Mammary epithelial cell (primary cell): ENCODE measurements at regions not wholly inside any gene's neighbourhood (a gene's known extent, or its start where the extent isn't known, plus 50 kb on each side); places are given as distances from the start of the nearest gene placed in this dataset.

Experiments
- EZH2 ChIP-seq: IDR thresholded peaks from 2 replicates; pipeline ENCODE4 v1.6.1; 2012; ENCODE audit warnings: low read length, inconsistent platforms, borderline replicate concordance
- TF ChIP-seq, protein P1 (sequence below), 2 donors: IDR thresholded peaks in 1 of 2; conservative IDR thresholded peaks in 1 of 2; 2 replicates each; pipeline ENCODE4 v1.5.1; 2011 to 2012; ENCODE audit warnings: inconsistent platforms in 2 of 2, low read length in 2 of 2, mild to moderate bottlenecking in 2 of 2, control low read depth in 1 of 2, low read depth in 1 of 2; ENCODE audit not compliant: insufficient read depth in 1 of 2; ENCODE audit errors: extremely low read depth in 1 of 2

DNA sequence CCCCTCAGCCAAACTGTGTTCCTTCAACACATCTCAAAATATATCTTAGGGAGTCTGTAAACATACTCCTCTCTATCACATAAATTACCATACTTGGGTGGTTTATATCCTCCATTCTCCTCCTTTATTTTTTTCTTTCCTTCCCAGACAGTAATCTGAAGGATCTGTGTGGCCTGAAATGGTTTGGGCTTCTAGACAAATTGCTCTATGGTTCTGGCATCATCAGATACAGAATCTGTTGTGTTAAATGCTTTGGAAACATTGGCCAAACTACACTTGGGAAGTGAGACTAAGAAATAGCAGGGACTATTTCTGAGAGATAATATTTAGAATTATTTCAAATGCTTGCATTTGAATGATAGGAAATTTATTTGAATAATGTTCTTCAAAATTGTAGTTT is 353.0 kb upstream of the KCND2 start:
- TF ChIP-seq, protein P1, sequence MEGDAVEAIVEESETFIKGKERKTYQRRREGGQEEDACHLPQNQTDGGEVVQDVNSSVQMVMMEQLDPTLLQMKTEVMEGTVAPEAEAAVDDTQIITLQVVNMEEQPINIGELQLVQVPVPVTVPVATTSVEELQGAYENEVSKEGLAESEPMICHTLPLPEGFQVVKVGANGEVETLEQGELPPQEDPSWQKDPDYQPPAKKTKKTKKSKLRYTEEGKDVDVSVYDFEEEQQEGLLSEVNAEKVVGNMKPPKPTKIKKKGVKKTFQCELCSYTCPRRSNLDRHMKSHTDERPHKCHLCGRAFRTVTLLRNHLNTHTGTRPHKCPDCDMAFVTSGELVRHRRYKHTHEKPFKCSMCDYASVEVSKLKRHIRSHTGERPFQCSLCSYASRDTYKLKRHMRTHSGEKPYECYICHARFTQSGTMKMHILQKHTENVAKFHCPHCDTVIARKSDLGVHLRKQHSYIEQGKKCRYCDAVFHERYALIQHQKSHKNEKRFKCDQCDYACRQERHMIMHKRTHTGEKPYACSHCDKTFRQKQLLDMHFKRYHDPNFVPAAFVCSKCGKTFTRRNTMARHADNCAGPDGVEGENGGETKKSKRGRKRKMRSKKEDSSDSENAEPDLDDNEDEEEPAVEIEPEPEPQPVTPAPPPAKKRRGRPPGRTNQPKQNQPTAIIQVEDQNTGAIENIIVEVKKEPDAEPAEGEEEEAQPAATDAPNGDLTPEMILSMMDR (conservative IDR thresholded peaks at IDR 0.05 in 1 of 2, IDR thresholded peaks at IDR 0.05 in 1 of 2; ENCODE audit: extremely low read depth in 1 of 2, insufficient read depth in 1 of 2, low read depth in 1 of 2, low read length in 2 of 2): no peak
- TF ChIP-seq EZH2: no peak
